Spleen (tissue), 11 donors: ENCODE measurements at regions not wholly inside any gene's neighbourhood (a gene's known extent, or its start where the extent isn't known, plus 50 kb on each side); places are given as distances from the start of the nearest gene placed in this dataset.

Source experiments
- DNase-seq: peaks from one replicate; pipeline ENCODE4 v3.0.0-alpha.2; 2020
- H3K27ac ChIP-seq, 8 donors: fragments of 200-600 bp; sonication (generic) in 7 of 8; 1 replicate in 4 of 8; 2 replicates in 4 of 8; pipeline versions ENCODE4 v1.5.0 to v1.8.0; 2016 to 2021; ENCODE audit warnings: inconsistent platforms in 4 of 8, mild to moderate bottlenecking in 4 of 8, moderate library complexity in 1 of 8
- H3K27me3 ChIP-seq, 7 donors: fragments of 200-600 bp; sonication (generic) in 6 of 7; replicated peaks in 1 of 7; 1 replicate in 4 of 7; 2 replicates in 3 of 7; pipeline versions ENCODE4 v1.5.0 to v1.8.0; 2016 to 2021; ENCODE audit warnings: inconsistent platforms in 3 of 7, mild to moderate bottlenecking in 1 of 7
- H3K36me3 ChIP-seq, 6 donors: fragments of 200-600 bp; sonication (generic) in 5 of 6; 1 replicate in 4 of 6; 2 replicates in 2 of 6; pipeline versions ENCODE4 v1.5.0 to v1.8.0; 2016 to 2021; ENCODE audit warnings: inconsistent platforms in 2 of 6
- H3K4me1 ChIP-seq, 6 donors: fragments of 200-600 bp; sonication (generic) in 5 of 6; 1 replicate in 3 of 6; 2 replicates in 3 of 6; pipeline versions ENCODE4 v1.5.0 to v1.8.0; 2016 to 2021; ENCODE audit warnings: inconsistent platforms in 3 of 6
- H3K4me3 ChIP-seq, 8 donors: fragments of 200-600 bp; sonication (generic) in 7 of 8; 1 replicate in 4 of 8; 2 replicates in 4 of 8; pipeline versions ENCODE4 v1.5.0 to v1.8.0; 2016 to 2021; ENCODE audit warnings: inconsistent platforms in 4 of 8, mild to moderate bottlenecking in 4 of 8, moderate library complexity in 2 of 8
- H3K9me3 ChIP-seq, 8 donors: fragments of 200-600 bp; sonication (generic) in 7 of 8; 1 replicate in 4 of 8; 2 replicates in 4 of 8; pipeline versions ENCODE4 v1.5.0 to v1.8.0; 2016 to 2021; ENCODE audit warnings: inconsistent platforms in 4 of 8
- CTCF ChIP-seq, 11 experiments: fragments of 200-600 bp in 7 of 11; fragments of 450-650 bp in 4 of 11; sonication (generic) in 4 of 11; IDR thresholded peaks in 8 of 11; conservative IDR thresholded peaks in 3 of 11; 1 replicate in 7 of 11; 2 replicates in 4 of 11; pipeline versions ENCODE4 v1.4.0 to v1.8.0; 2016 to 2021; ENCODE audit warnings: antibody characterized with exemption in 11 of 11, inconsistent platforms in 4 of 11, mild to moderate bottlenecking in 1 of 11
- POLR2A ChIP-seq, 3 donors: fragments of 450-650 bp; IDR thresholded peaks; one replicate each; pipeline ENCODE4 v1.5.1; 2017; ENCODE audit warnings: antibody characterized with exemption in 3 of 3, mild to moderate bottlenecking in 1 of 3
- POLR2AphosphoS5 ChIP-seq, 3 donors: sonication (generic); formaldehyde crosslinking; IDR thresholded peaks; one replicate each; pipeline ENCODE4 v1.5.1; 2017; ENCODE audit warnings: antibody characterized with exemption in 3 of 3
- WGBS, 5 donors: extraction: QIAGEN DNeasy Blood & Tissue Kit in 3 of 5; methylation state at CpG; one replicate each; pipeline versions ENCODE4 v1.1.5 to v1.1.7; 2013 to 2018; 5-methylcytosine and 5-hydroxymethylcytosine counted together
- intact Hi-C: fragments of 100-400 bp; cut with DNase I; formaldehyde crosslinking; loops from one replicate; pipeline ENCODE4 v1.15.0; 2023; ENCODE audit warnings: low total_unique reads
- donor health status: healthy with polysubstance abuse.
- donor health status: DM: no; HTN: no; CAD: no; lungs with moderate emphysema.
- donor health status: DM: no; HTN: no; CAD: no.
- donor health status: Bipolar disorder and iron deficiency.
- donor health status: healthy.
- donor health status: DM: no; HTN: no; CAD: no.
- donor health status: DM: yes; HTN: yes; CAD: no.

GRCh38 chr2:120854766-120855530 is 119.3 kb downstream of the GLI2 start:
- intact Hi-C loops = no loop called here
- Histone ChIP-seq H3K9me3 (peaks cover 0 to 8% (median 4%) of the 10 kb centered on the region in 8 donors), H3K36me3 (no peaks in the 10 kb centered on the region), H3K4me3 (no peak overlapping the region), H3K27ac (no peak overlapping the region), H3K4me1 (no peaks in the 10 kb centered on the region), H3K27me3 (no peaks in the 10 kb centered on the region)
- peak; percentile 69 for DNase-seq
- WGBS, 5 donors = 73 to 87% (median 82%) methylated on average over 10 of the region's 10 CpGs
- TF ChIP-seq CTCF (IDR thresholded peaks at IDR 0.05 in 8 of 11, conservative IDR thresholded peaks at IDR 0.05 in 3 of 11) (no peak), POLR2AphosphoS5 (IDR thresholded peaks at IDR 0.05) (no peak), POLR2A (IDR thresholded peaks at IDR 0.05) (no peak)

DNA sequence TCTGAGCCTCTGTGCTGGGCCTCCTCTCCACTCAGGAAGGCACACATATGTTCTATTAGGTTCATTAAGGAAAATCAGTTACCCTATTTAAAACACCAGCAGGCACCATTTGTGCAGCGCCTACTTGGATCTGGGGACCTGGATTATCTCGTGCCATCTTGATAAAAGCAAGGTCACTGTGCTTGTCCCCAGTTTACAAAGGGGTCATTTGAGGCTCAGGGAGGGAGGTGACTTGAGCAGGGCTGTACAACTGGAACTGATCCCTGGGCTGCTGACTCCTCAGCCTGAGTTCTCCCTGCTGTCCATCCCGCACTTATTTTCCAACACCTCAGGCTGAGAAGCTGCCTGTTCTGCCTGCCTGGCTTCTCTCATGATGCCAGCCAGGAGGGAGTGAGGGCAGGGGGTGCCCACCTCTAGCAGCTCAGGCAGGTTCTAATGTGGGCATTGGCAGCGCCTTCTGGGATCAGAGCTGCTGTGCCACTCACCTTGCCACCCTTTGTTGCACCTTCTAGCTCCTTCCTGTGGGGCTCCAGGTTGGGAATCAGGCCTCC is 120.3 kb downstream of the GLI2 start:
- Histone ChIP-seq H3K4me1 (no peaks in the 10 kb centered on the region), H3K27ac (no peak overlapping the region), H3K27me3 (no peaks in the 10 kb centered on the region), H3K9me3 (no peaks in the 10 kb centered on the region), H3K36me3 (no peaks in the 10 kb centered on the region), H3K4me3 (no peak overlapping the region)
- TF ChIP-seq POLR2AphosphoS5 (IDR thresholded peaks at IDR 0.05) = no peak
- TF ChIP-seq CTCF (IDR thresholded peaks at IDR 0.05 in 8 of 11, conservative IDR thresholded peaks at IDR 0.05 in 3 of 11) = no peak
- no peak for TF ChIP-seq POLR2A (IDR thresholded peaks at IDR 0.05)
- intact Hi-C loops = no loop called here
- 72 to 90% (median 82%) methylated on average over 3 to 4 of the region's 4 CpGs for WGBS, 5 donors
- DNase-seq = no peak

- intact Hi-C loops = no loop called here
- Histone ChIP-seq H3K4me3 (no peak overlapping the region), H3K9me3 (no peaks in the 10 kb centered on the region), H3K4me1 (no peaks in the 10 kb centered on the region), H3K36me3 (no peaks in the 10 kb centered on the region), H3K27ac (no peak overlapping the region), H3K27me3 (no peaks in the 10 kb centered on the region)
- DNase-seq = peak; percentile 54
- whole genome bisulfite sequencing, 5 donors = 76 to 93% (median 83%) methylated on average over 13 of the region's 13 CpGs
- TF ChIP-seq CTCF (IDR thresholded peaks at IDR 0.05 in 8 of 11, conservative IDR thresholded peaks at IDR 0.05 in 3 of 11) (peak in 1 of 11 experiments; percentile 9), POLR2A (IDR thresholded peaks at IDR 0.05) (no peak), POLR2AphosphoS5 (IDR thresholded peaks at IDR 0.05) (no peak)
These were observed 120.8 kb downstream of the GLI2 start for GRCh38 chr2:120856421-120856862.

DNA sequence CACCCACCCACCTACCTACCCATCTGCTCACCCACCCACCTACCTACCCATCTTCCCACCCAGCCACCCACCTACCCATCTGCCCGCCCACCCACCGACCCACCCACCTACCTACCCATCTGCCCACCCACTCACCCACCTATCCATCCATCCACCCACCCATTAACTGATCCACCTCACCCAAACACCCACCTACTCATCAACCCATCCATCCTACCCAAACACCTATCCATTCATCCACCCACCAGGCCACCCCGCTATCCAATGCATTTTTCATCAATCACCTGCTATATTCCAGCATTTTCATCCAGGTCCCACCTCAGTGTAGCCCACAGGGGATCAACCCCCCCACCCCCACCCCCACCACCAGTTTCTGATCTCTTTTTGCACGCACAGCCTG is 121.8 kb downstream of the GLI2 start:
- H3K9me3 ChIP-seq = no peaks in the 10 kb centered on the region
- no peak overlapping the region for H3K4me3 ChIP-seq
- 90 to 96% (median 92%) methylated on average over 4 of the region's 4 CpGs for WGBS, 5 donors
- TF ChIP-seq CTCF (IDR thresholded peaks at IDR 0.05 in 8 of 11, conservative IDR thresholded peaks at IDR 0.05 in 3 of 11) = no peak
- no peak for TF ChIP-seq POLR2A (IDR thresholded peaks at IDR 0.05)
- no peak for TF ChIP-seq POLR2AphosphoS5 (IDR thresholded peaks at IDR 0.05)
- H3K36me3 ChIP-seq = no peaks in the 10 kb centered on the region
- peak; percentile 17 for DNase-seq
- no peak overlapping the region for H3K27ac ChIP-seq
- intact Hi-C loops = no loop called here
- no peaks in the 10 kb centered on the region for H3K4me1 ChIP-seq
- H3K27me3 ChIP-seq = no peaks in the 10 kb centered on the region
